H1 (cell line): ENCODE measurements at regions not wholly inside any gene's neighbourhood (a gene's known extent, or its start where the extent isn't known, plus 50 kb on each side); places are given as distances from the start of the nearest gene placed in this dataset.

Experiments used
- CTCF ChIA-PET: fragments of 300-600 bp; sonication (Branson Sonifier 250); formaldehyde crosslinking; loops from one replicate; lab custom pipeline; 2021; ENCODE audit not compliant: partially characterized antibody; lab: Charles Lee
- POLR2A ChIA-PET: fragments of 300-600 bp; sonication (Branson Sonifier 250); formaldehyde crosslinking; loops from one replicate; lab custom pipeline; 2021; ENCODE audit warnings: inconsistent platforms; ENCODE audit not compliant: partially characterized antibody; lab: Charles Lee
- DNase-seq, 2 experiments: peaks; one replicate each; pipeline versions ENCODE4 v3.0.0 to v3.0.0-alpha.2; 2010 to 2022; ENCODE audit warnings: low spot score in 2 of 2, low read depth in 1 of 2, mixed read lengths in 1 of 2
- FAIRE-seq: peaks from 2 replicates; lab custom pipeline; 2011; peaks lifted over from hg19 to GRCh38; lab: Jason Lieb, UNC
- H2AFZ ChIP-seq: 2 replicates; pipeline ENCODE4 v1.8.1; 2012; ENCODE audit warnings: low read length, inconsistent platforms
- H2AK5ac ChIP-seq: 2 replicates; pipeline ENCODE4 v1.6.1; 2013; ENCODE audit warnings: low read depth, low read length
- H2BK120ac ChIP-seq: replicated peaks from 2 replicates; pipeline ENCODE3; 2013; ENCODE audit warnings: low read depth, low read length, inconsistent platforms
- H2BK12ac ChIP-seq: 2 replicates; pipeline ENCODE4 v1.6.1; 2013; ENCODE audit warnings: low read depth, low read length
- H2BK15ac ChIP-seq: 2 replicates; pipeline ENCODE4 v1.6.1; 2013; ENCODE audit warnings: low read length
- H2BK20ac ChIP-seq: 2 replicates; pipeline ENCODE4 v1.6.1; 2013; ENCODE audit warnings: low read length
- H2BK5ac ChIP-seq: 2 replicates; pipeline ENCODE4 v1.6.1; 2013; ENCODE audit warnings: low read depth, low read length
- H3K14ac ChIP-seq: 2 replicates; pipeline ENCODE4 v1.6.1; 2013; ENCODE audit warnings: inconsistent platforms; ENCODE audit not compliant: insufficient read length
- H3K18ac ChIP-seq: 2 replicates; pipeline ENCODE4 v1.6.1; 2013; ENCODE audit warnings: low read length; ENCODE audit errors: extremely low read depth
- H3K23ac ChIP-seq: 2 replicates; pipeline ENCODE4 v1.6.1; 2013; ENCODE audit warnings: inconsistent platforms; ENCODE audit not compliant: insufficient read length
- H3K23me2 ChIP-seq: 2 replicates; pipeline ENCODE4 v1.6.1; 2013; ENCODE audit warnings: low read depth, low read length
- H3K27ac ChIP-seq: 2 replicates; pipeline ENCODE4 v1.6.1; 2011; ENCODE audit warnings: low read depth, low read length, inconsistent platforms
- H3K27me3 ChIP-seq, 4 experiments: replicated peaks in 1 of 4; 1 replicate in 1 of 4; 2 replicates in 3 of 4; pipeline versions ENCODE4 v1.6.1 to v1.8.1; 2011 to 2013; ENCODE audit warnings: low read length in 3 of 4, mild to moderate bottlenecking in 3 of 4, inconsistent platforms in 2 of 4, mixed read lengths in 2 of 4, moderate library complexity in 1 of 4; ENCODE audit not compliant: control insufficient read depth in 3 of 4, insufficient read depth in 3 of 4; ENCODE audit errors: extremely low read depth in 1 of 4
- H3K36me3 ChIP-seq, 4 experiments: 2 replicates each; pipeline versions ENCODE4 v1.6.1 to v1.8.1; 2011 to 2013; ENCODE audit warnings: mild to moderate bottlenecking in 4 of 4, low read length in 3 of 4, moderate library complexity in 2 of 4, control low read depth in 1 of 4, inconsistent platforms in 1 of 4; ENCODE audit not compliant: insufficient read depth in 4 of 4, control insufficient read depth in 2 of 4
- H3K4ac ChIP-seq: replicated peaks from 2 replicates; pipeline ENCODE3; 2013; ENCODE audit warnings: low read length, low read depth, mixed read lengths, inconsistent platforms; ENCODE audit not compliant: insufficient read length
- H3K4me1 ChIP-seq, 4 experiments: replicated peaks in 1 of 4; 1 replicate in 1 of 4; 2 replicates in 3 of 4; pipeline versions ENCODE4 v1.6.1 to v1.8.1; 2011 to 2013; ENCODE audit warnings: low read length in 3 of 4, inconsistent platforms in 2 of 4, mixed read lengths in 1 of 4; ENCODE audit not compliant: insufficient read depth in 4 of 4, control insufficient read depth in 3 of 4
- H3K4me2 ChIP-seq, 2 experiments: 2 replicates each; pipeline versions ENCODE4 v1.6.1 to v1.8.1; 2011 to 2013; ENCODE audit warnings: low read depth in 2 of 2, low read length in 2 of 2, control low read depth in 1 of 2, inconsistent platforms in 1 of 2, mild to moderate bottlenecking in 1 of 2; ENCODE audit not compliant: insufficient read depth in 1 of 2
- H3K4me3 ChIP-seq, 4 experiments: fragments of 200-600, 300-600 bp in 1 of 4; sonication (generic), shearing (Covaris generic), sonication (Bioruptor Twin) in 1 of 4; 2 replicates each; pipeline versions ENCODE4 v1.5.1 to v1.8.1; 2011 to 2016; ENCODE audit warnings: low read length in 4 of 4, low read depth in 3 of 4, control low read depth in 2 of 4, inconsistent platforms in 2 of 4, mild to moderate bottlenecking in 2 of 4, mixed read lengths in 1 of 4, moderate library complexity in 1 of 4; ENCODE audit not compliant: insufficient read depth in 2 of 4; ENCODE audit errors: extremely low read depth in 1 of 4
- H3K56ac ChIP-seq: replicated peaks from 2 replicates; pipeline ENCODE3; 2013; ENCODE audit warnings: low read depth, mild to moderate bottlenecking, mixed read lengths, low read length, inconsistent platforms; ENCODE audit not compliant: insufficient read length
- H3K79me1 ChIP-seq: 2 replicates; pipeline ENCODE4 v1.6.1; 2013; ENCODE audit warnings: low read depth, low read length, control low read depth
- H3K79me2 ChIP-seq, 2 experiments: 2 replicates each; pipeline versions ENCODE4 v1.6.1 to v1.8.1; 2012 to 2013; ENCODE audit warnings: low read length in 2 of 2, mild to moderate bottlenecking in 2 of 2, inconsistent platforms in 1 of 2; ENCODE audit not compliant: insufficient read depth in 2 of 2, control insufficient read depth in 1 of 2
- H3K9ac ChIP-seq, 4 experiments: replicated peaks in 1 of 4; 1 replicate in 1 of 4; 2 replicates in 3 of 4; pipeline versions ENCODE4 v1.6.1 to v1.8.1; 2011 to 2013; ENCODE audit warnings: low read depth in 3 of 4, low read length in 3 of 4, control low read depth in 2 of 4, mild to moderate bottlenecking in 2 of 4, moderate library complexity in 2 of 4, inconsistent platforms in 1 of 4; ENCODE audit errors: extremely low read depth in 1 of 4
- H3K9me3 ChIP-seq, 2 experiments: 2 replicates each; pipeline versions ENCODE4 v1.6.1 to v1.8.1; 2012 to 2013; ENCODE audit warnings: mild to moderate bottlenecking in 2 of 2, moderate library complexity in 2 of 2, control low read depth in 1 of 2, inconsistent platforms in 1 of 2, low read depth in 1 of 2, low read length in 1 of 2, mixed read lengths in 1 of 2; ENCODE audit not compliant: insufficient read depth in 2 of 2
- H4K20me1 ChIP-seq, 2 experiments: replicated peaks in 1 of 2; 2 replicates each; pipeline versions ENCODE3 to v1.8.1; 2011 to 2013; ENCODE audit warnings: inconsistent platforms in 2 of 2, low read length in 2 of 2, mild to moderate bottlenecking in 1 of 2; ENCODE audit not compliant: insufficient read depth in 2 of 2, control insufficient read depth in 1 of 2
- H4K5ac ChIP-seq: 2 replicates; pipeline ENCODE4 v1.6.1; 2013; ENCODE audit warnings: low read length, low read depth, mixed read lengths, inconsistent platforms; ENCODE audit not compliant: insufficient read length
- H4K8ac ChIP-seq: 2 replicates; pipeline ENCODE4 v1.8.0; 2013; ENCODE audit warnings: mild to moderate bottlenecking, moderate library complexity, low read length, inconsistent platforms; ENCODE audit not compliant: insufficient read depth; ENCODE audit errors: extremely low read depth
- H4K91ac ChIP-seq: replicated peaks from 2 replicates; pipeline ENCODE3; 2013; ENCODE audit warnings: low read length, mixed read lengths, inconsistent platforms; ENCODE audit not compliant: insufficient read length
- BACH1 ChIP-seq: IDR thresholded peaks from 2 replicates; pipeline ENCODE4 v1.6.1; 2012; ENCODE audit warnings: low read length, improper control_type of control experiment
- BRCA1 ChIP-seq: IDR thresholded peaks from 2 replicates; pipeline ENCODE4 v1.6.1; 2012; ENCODE audit warnings: low read depth, low read length, improper control_type of control experiment
- CTCF ChIP-seq, 3 experiments: IDR thresholded peaks; 1 replicate in 2 of 3; 2 replicates in 1 of 3; pipeline versions ENCODE4 v1.5.1 to v1.6.1; 2011; ENCODE audit warnings: low read length in 3 of 3, mild to moderate bottlenecking in 3 of 3, inconsistent platforms in 2 of 3, low read depth in 1 of 3, moderate library complexity in 1 of 3; ENCODE audit not compliant: insufficient read depth in 1 of 3; ENCODE audit errors: control extremely low read depth in 1 of 3
- NRF1 ChIP-seq: IDR thresholded peaks from 2 replicates; pipeline ENCODE4 v1.6.1; 2011; ENCODE audit warnings: mild to moderate bottlenecking, low read depth, low read length, improper control_type of control experiment
- WGBS, 2 experiments: shearing (Covaris generic) in 1 of 2; methylation state at CpG; one replicate each; pipeline versions ENCODE4 v1.1.6 to v1.1.7; 2013 to 2015; ENCODE audit warnings: low lambda C conversion rate in 2 of 2, mixed read lengths in 2 of 2, inconsistent platforms in 1 of 2, low coverage in 1 of 2, missing lambda C conversion rate in 1 of 2; ENCODE audit not compliant: insufficient replicate concordance in 2 of 2, insufficient coverage in 1 of 2, insufficient read length in 1 of 2; ENCODE audit errors: extremely low coverage in 1 of 2, missing lambda C conversion rate in 1 of 2; 5-methylcytosine and 5-hydroxymethylcytosine counted together
- TF ChIP-seq, protein P1 (sequence below): IDR thresholded peaks from 2 replicates; pipeline ENCODE4 v1.6.1; 2012; ENCODE audit warnings: inconsistent platforms

DNA sequence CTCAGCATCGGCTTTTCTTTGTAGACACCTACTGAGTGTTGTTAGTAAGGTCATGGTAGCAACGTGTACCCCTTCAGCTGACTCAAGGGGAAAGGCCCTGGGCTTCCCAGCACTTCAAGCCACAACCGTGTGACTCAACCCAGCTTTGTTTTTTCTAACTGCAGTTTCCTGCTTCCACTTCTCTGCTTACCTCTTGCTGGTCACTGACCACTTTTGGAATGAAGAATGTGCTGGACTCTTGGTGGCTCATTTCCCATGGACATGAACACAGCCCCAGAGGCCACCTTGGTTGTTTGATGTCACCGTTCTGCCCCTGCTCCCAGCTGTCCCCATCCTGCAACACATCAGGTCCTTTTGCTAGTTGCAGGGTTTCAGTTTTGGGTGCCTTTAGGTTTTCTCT is 69.5 kb upstream of the ZNF438 start:
- no peak overlapping the region for H3K4me2 ChIP-seq

More for the DNA sequence above, 69.5 kb upstream of the ZNF438 start:
- no peaks in the 10 kb centered on the region for H3K23me2 ChIP-seq
- H2AFZ ChIP-seq: no peak overlapping the region
- no peak overlapping the region for H2BK5ac ChIP-seq
- peaks cover 0 to 3% (median 1%) of the 10 kb centered on the region in 4 experiments; a peak in 3 of 7 replicates for H3K4me1 ChIP-seq
- H2BK20ac ChIP-seq: 0 out of 2 replicates have a peak overlapping the region, but pooled peaks have one; percentile 21
- H3K4me3 ChIP-seq: no peak overlapping the region
- H3K79me1 ChIP-seq: no peaks in the 10 kb centered on the region
- no peak overlapping the region for H3K56ac ChIP-seq
- ChIA-PET POLR2A (interaction anchor here (0.6 kb wide), 1 partner anchor 212 kb away, joined by 3 read pairs; no protein-coding TSS in a partner anchor), CTCF (interaction anchor here (1.2 kb wide), 1 partner anchor 18 kb away, joined by 3 read pairs; no protein-coding TSS in a partner anchor)
- DNase-seq: no peak
- no peaks in the 10 kb centered on the region for H3K36me3 ChIP-seq
- H3K18ac ChIP-seq: no peak overlapping the region
- H3K23ac ChIP-seq: no peak overlapping the region
- no peak overlapping the region for H3K14ac ChIP-seq
- no peak overlapping the region for H4K91ac ChIP-seq
- H2BK120ac ChIP-seq: no peak overlapping the region
- no peak for FAIRE-seq
- H3K4ac ChIP-seq: no peak overlapping the region
- no peak overlapping the region for H2AK5ac ChIP-seq
- TF ChIP-seq BACH1: no peak
- TF ChIP-seq NRF1: no peak
- no peak for TF ChIP-seq CTCF (IDR thresholded peaks at IDR 0.05; ENCODE audit: control extremely low read depth in 1 of 3, insufficient read depth in 1 of 3, low read depth in 1 of 3, low read length in 3 of 3)
- TF ChIP-seq BRCA1: no peak
- TF ChIP-seq, protein P1, sequence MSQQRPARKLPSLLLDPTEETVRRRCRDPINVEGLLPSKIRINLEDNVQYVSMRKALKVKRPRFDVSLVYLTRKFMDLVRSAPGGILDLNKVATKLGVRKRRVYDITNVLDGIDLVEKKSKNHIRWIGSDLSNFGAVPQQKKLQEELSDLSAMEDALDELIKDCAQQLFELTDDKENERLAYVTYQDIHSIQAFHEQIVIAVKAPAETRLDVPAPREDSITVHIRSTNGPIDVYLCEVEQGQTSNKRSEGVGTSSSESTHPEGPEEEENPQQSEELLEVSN: no peak
- H4K20me1 ChIP-seq: no peaks in the 10 kb centered on the region
- H3K27ac ChIP-seq: no peak overlapping the region
- H3K9me3 ChIP-seq: no peaks in the 10 kb centered on the region
- 84% methylated on average over 4 of the region's 4 CpGs; no CpG with 5 or more reads in 1 of the 2 experiments for WGBS, 2 experiments
- H3K9ac ChIP-seq: no peak overlapping the region
- H4K5ac ChIP-seq: no peak overlapping the region
- no peaks in the 10 kb centered on the region for H3K27me3 ChIP-seq
- no peaks in the 10 kb centered on the region for H3K79me2 ChIP-seq
- H4K8ac ChIP-seq: no peak overlapping the region
- H2BK15ac ChIP-seq: no peak overlapping the region
- H2BK12ac ChIP-seq: no peak overlapping the region
